Effector memory CD4-positive, alpha-beta T cell (primary cell): ENCODE measurements at regions not wholly inside any gene's neighbourhood (a gene's known extent, or its start where the extent isn't known, plus 50 kb on each side); places are given as distances from the start of the nearest gene placed in this dataset.

Experiments used
- DNase-seq, 3 donors: peaks; one replicate each; pipeline ENCODE4 v3.0.0-alpha.2; 2020
- H3K27ac ChIP-seq: 2 replicates; pipeline ENCODE4 v1.7.0; 2013; ENCODE audit warnings: mild to moderate bottlenecking, low read length, moderate library complexity; ENCODE audit not compliant: insufficient read depth, poor library complexity, severe bottlenecking
- H3K27me3 ChIP-seq: replicated peaks from 2 replicates; pipeline ENCODE4 v1.7.0; 2013; ENCODE audit warnings: mild to moderate bottlenecking, low read length; ENCODE audit not compliant: insufficient read depth, control insufficient read depth, poor library complexity, severe bottlenecking
- H3K36me3 ChIP-seq: 2 replicates; pipeline ENCODE4 v1.7.0; 2013; ENCODE audit warnings: mild to moderate bottlenecking, low read length, moderate library complexity; ENCODE audit not compliant: control insufficient read depth, insufficient read depth
- H3K4me1 ChIP-seq: 2 replicates; pipeline ENCODE4 v1.7.0; 2013; ENCODE audit warnings: low read length, mild to moderate bottlenecking; ENCODE audit not compliant: control insufficient read depth, insufficient read depth, poor library complexity, severe bottlenecking
- H3K4me3 ChIP-seq: 2 replicates; pipeline ENCODE4 v1.7.0; 2013; ENCODE audit warnings: low read length, low read depth, mild to moderate bottlenecking; ENCODE audit not compliant: insufficient read depth, poor library complexity, severe bottlenecking
- H3K9me3 ChIP-seq: 2 replicates; pipeline ENCODE4 v1.7.0; 2013; ENCODE audit warnings: mild to moderate bottlenecking, low read length, moderate library complexity; ENCODE audit not compliant: control insufficient read depth

DNA sequence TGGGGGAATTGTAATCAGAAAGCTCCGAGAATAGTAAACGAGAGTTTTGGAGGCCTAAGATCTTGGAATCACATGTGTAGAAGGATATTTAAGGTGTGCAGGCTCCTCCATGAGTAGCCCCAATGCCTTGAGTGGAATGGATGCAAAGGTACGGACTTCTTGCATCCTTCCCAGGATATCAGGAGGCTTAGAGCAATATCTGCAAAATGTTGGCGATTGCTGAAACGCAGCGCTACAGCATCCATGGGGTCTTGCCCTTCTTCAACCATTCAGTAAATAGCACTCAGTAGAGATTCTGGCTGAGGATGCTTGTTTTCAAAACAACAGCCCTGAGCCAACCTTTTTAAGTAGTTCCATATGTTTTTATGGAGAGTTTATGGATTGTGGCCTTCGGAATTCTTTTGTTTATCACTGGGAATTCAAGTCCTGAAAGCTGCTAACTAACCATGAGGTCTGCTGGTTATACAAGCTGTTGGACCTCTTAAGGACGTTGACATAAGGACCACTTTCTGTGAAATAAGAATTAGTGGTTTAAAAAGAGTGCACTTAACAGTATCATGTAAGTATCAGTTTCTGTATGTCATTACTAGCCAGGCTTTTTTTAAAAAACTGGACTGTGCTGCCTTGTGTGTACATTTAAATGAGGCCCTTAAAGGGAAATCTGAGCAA lies 228.8 kb upstream of the PGRMC2 start:
- H3K4me1 ChIP-seq: peaks cover 3% of the 10 kb centered on the region
- H3K27me3 ChIP-seq: no peaks in the 10 kb centered on the region
- no peak overlapping the region for H3K4me3 ChIP-seq
- DNase-seq: no peak
- H3K27ac ChIP-seq: no peak overlapping the region
- H3K9me3 ChIP-seq: no peaks in the 10 kb centered on the region
- H3K36me3 ChIP-seq: no peaks in the 10 kb centered on the region

GRCh38 chr4:128513664-128514484 lies 226.3 kb upstream of the PGRMC2 start:
- no peaks in the 10 kb centered on the region for H3K9me3 ChIP-seq
- DNase-seq: no peak
- H3K4me3 ChIP-seq: no peak overlapping the region
- no peaks in the 10 kb centered on the region for H3K27me3 ChIP-seq
- no peak overlapping the region for H3K27ac ChIP-seq
- peaks cover 3% of the 10 kb centered on the region for H3K4me1 ChIP-seq
- no peaks in the 10 kb centered on the region for H3K36me3 ChIP-seq

DNA sequence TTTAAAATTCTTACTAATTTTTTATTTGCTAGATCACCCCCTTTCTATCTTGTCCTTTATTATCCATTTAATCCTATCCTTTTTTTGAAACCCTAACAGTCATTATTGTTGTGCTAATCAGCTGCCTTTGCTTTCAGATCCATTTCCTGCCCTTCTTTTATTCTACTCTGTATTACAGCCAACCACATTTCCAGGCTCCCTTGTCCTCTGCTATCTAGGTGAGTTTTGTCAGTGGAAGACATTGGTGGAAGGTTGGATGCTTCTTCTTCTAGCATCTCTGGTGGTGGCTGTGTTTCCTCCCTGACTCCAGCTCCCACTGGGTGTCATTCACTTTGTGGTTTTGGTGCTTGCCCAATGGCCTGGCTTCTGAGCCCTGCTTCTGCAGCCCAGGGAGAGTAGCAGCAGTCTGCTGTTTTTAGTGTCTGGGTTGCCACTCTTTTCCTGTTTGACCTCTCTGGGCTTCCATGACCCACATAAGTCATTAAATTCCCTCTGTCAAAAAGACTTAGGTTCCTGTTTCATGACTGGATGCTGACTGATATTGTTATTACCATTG lies 225.2 kb upstream of the PGRMC2 start:
- Histone ChIP-seq H3K9me3 (no peaks in the 10 kb centered on the region), H3K36me3 (no peaks in the 10 kb centered on the region), H3K4me1 (peaks cover 3% of the 10 kb centered on the region), H3K27ac (no peak overlapping the region), H3K27me3 (no peaks in the 10 kb centered on the region), H3K4me3 (no peak overlapping the region)
- DNase-seq: no peak

DNA sequence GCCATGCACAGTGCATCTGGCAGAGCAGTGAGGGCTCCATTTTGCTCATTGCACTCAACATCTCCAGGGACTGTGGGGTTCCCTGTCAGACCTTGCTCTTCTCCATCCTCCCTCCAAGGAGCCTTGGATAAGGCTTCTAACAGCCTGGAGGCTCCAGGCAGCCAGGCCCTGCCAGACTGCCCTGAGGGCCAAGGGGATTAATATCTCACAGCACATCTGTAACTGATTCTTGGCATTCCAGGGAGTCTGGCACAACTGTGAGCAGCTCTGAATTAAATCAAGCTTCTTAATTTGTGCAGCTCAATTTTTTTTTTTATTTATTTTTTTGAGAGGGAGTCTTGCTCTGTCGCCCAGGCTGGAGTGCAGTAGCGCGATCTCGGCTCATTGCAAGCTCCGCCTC lies 224.5 kb upstream of the PGRMC2 start:
- H3K4me1 ChIP-seq: peaks cover 3% of the 10 kb centered on the region
- H3K27ac ChIP-seq: no peak overlapping the region
- H3K4me3 ChIP-seq: no peak overlapping the region
- no peaks in the 10 kb centered on the region for H3K36me3 ChIP-seq
- DNase-seq: no peak
- no peaks in the 10 kb centered on the region for H3K9me3 ChIP-seq
- H3K27me3 ChIP-seq: no peaks in the 10 kb centered on the region

GRCh38 chr4:128510850-128511249 lies 223.2 kb upstream of the PGRMC2 start:
- H3K9me3 ChIP-seq: no peaks in the 10 kb centered on the region
- H3K4me3 ChIP-seq: no peak overlapping the region
- H3K4me1 ChIP-seq: peaks cover 3% of the 10 kb centered on the region
- no peak for DNase-seq
- H3K27ac ChIP-seq: no peak overlapping the region
- H3K27me3 ChIP-seq: no peaks in the 10 kb centered on the region
- no peaks in the 10 kb centered on the region for H3K36me3 ChIP-seq

- no peak for DNase-seq
- no peak overlapping the region for H3K27ac ChIP-seq
- H3K36me3 ChIP-seq: no peaks in the 10 kb centered on the region
- no peak overlapping the region for H3K4me3 ChIP-seq
- H3K9me3 ChIP-seq: no peaks in the 10 kb centered on the region
- H3K4me1 ChIP-seq: no peaks in the 10 kb centered on the region
- no peaks in the 10 kb centered on the region for H3K27me3 ChIP-seq
These were observed 215.4 kb upstream of the PGRMC2 start for GRCh38 chr4:128502818-128503527.

DNA sequence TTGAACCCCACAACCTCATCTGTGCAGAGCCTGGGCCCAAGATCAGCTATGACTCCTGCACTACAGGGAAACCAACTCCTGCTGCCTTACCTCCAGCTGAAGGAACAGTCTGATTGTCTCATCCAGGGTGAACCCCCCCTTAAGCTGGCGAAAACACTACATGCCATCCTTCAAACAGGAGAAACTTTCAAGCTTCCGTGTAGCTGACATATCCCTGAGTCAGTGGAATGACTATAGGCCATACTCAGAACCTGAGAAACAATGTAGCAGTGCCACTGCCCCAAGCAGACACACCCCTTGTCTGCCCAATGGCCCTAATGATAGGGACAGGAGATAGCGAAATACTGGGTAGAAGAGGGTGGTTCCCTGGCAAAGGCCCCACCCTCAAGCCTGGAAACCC lies 213.6 kb upstream of the PGRMC2 start:
- Histone ChIP-seq H3K36me3 (no peaks in the 10 kb centered on the region), H3K27me3 (no peaks in the 10 kb centered on the region), H3K4me3 (no peak overlapping the region), H3K9me3 (peaks cover 4% of the 10 kb centered on the region), H3K4me1 (no peaks in the 10 kb centered on the region), H3K27ac (no peak overlapping the region)
- DNase-seq: no peak

GRCh38 chr4:128488055-128488705 lies 200.6 kb upstream of the PGRMC2 start:
- Histone ChIP-seq H3K4me3 (no peak overlapping the region), H3K27ac (no peak overlapping the region), H3K4me1 (no peaks in the 10 kb centered on the region), H3K27me3 (no peaks in the 10 kb centered on the region), H3K36me3 (no peaks in the 10 kb centered on the region), H3K9me3 (no peaks in the 10 kb centered on the region)
- no peak for DNase-seq

- no peaks in the 10 kb centered on the region for H3K4me1 ChIP-seq
- no peaks in the 10 kb centered on the region for H3K27me3 ChIP-seq
- DNase-seq: no peak
These were observed 197.3 kb upstream of the PGRMC2 start for GRCh38 chr4:128484896-128485295.

More at GRCh38 chr4:128484896-128485295, 197.3 kb upstream of the PGRMC2 start:
- no peak overlapping the region for H3K27ac ChIP-seq
- no peaks in the 10 kb centered on the region for H3K9me3 ChIP-seq
- no peak overlapping the region for H3K4me3 ChIP-seq
- no peaks in the 10 kb centered on the region for H3K36me3 ChIP-seq
